NCI-H748 treated with DMSO at 0.1 percent for 48 hours (cell line): ENCODE measurements at regions not wholly inside any gene's neighbourhood (a gene's known extent, or its start where the extent isn't known, plus 50 kb on each side); places are given as distances from the start of the nearest gene placed in this dataset.
"Not testable (repeated sequence)": the region's sequence is repeated elsewhere in the genome, so short reads cannot be mapped to it uniquely, and the experiment has no call there.

Experiments used
- DNase-seq: peaks from one replicate; lab custom pipeline; 2025; lab: John Stamatoyannopoulos, UW

DNA sequence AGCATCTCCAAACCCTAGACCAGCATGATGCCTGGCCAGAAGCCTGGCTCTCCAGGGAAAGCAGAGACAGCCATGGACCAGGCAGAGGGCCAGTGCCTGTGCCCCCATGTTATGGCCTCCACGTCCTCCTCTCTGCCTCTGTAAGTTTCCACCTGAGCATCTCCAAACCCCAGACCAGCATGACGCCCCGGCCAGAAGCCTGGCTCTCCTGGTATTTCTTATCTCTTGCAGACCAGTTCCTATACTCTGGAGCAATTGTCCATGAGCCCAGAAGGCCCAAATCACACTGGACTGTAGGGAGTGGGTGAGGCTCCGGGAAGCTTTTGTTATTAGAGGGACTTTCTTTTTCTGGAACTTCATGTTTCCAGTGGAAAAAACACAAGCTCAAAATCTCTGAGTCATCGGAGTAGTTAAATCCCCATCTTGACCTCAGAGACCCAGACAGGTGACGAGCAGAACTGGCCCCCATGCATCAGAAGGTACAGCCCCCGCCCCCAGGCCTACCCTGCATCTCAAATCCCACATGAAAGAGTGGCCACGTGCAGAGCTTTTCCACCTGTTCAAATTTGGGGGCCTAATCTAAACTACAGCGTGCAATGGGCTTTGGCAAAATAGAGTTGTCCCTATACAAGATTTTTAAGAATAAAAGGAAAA is 110.2 kb upstream of the FOXQ1 start:
- no peak for DNase-seq

GRCh38 chr6:1200409-1201101 is 111.3 kb upstream of the FOXQ1 start:
- no peak for DNase-seq

DNA sequence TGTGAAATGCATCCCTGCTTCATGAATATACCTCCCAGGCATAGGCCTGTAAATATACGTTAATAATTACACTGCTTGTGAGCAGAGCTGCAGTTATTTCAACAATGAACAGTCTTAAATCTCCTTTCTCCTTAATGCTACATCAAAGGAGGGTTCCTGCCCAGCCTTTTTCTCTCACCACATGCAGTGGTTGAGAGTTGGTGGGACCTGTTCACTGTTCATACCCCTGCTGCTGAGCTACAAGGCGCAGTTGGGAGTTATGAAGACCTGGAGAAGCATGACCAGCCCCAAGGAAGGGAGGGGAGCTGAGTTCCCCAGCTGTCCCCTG is 111.9 kb upstream of the FOXQ1 start:
- DNase-seq, result no peak

- DNase-seq, result no peak
Measured at GRCh38 chr6:1197309-1197708, 114.6 kb upstream of the FOXQ1 start.

- DNase-seq, result no peak
Measured at GRCh38 chr6:1191141-1191630, 120.7 kb upstream of the FOXQ1 start.

DNA sequence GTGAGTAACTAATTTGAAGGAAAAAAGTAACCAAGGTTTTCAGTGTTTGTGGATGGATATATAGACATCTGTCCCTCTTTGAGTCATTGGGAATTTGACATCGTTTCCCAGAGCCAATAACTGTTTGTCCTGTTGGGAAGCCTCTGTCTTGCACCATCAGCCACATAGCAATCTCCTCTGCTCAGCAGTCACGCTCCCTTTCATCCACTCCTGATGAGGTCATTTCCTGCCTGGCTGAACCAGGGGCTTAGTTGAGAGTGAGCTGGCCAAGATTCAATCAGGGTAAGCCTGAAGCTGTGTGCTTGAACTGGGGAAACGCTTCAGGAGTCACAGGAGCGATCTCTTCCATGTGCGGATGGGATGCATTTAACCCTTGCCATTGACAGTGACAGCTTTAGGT is 121.5 kb upstream of the FOXQ1 start:
- DNase-seq, result no peak

- DNase-seq, result no peak
Measured at GRCh38 chr6:1188199-1188598, 123.7 kb upstream of the FOXQ1 start.

- DNase-seq, result no peak
Measured at GRCh38 chr6:1187293-1188131, 124.4 kb upstream of the FOXQ1 start.

GRCh38 chr6:1184318-1184717 is 127.6 kb upstream of the FOXQ1 start:
- DNase-seq, result no peak

DNA sequence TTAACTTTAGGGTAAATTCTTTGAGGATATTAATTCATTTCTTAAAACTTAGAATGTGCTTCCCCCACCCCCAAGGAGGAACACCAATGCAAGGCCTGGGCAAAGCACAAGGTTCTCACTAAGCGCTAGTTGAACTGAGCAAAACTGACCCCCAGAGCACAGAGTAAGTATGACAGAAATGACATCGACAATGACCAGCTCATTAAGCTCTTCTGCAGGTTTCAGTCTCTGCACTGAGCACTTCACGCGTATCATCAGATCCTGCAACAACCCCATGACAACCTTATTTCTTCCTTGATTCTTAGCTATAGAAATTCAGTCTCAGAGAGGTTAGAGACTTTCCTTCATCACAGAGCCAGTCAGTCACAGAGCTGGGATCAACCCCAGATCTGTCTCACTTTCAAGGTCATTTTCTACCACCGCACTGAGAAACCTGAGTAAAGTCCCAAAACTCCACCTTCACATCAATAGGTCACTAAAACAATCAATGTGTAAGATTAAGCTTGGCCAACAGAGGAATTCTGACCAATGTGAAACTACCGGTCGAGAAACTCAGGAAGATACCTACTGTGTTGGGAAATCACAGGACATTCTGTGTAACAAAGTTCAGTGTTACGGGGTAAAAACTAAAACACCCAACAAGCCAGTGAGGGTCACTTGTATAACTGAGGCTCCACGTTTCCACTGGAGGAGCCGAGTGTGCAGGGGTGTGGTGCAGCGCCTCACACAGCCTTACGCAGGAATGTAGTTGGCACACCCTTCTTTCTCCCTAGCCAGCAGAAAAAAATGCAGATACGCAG is 129.0 kb upstream of the FOXQ1 start:
- no peak for DNase-seq

- no peak for DNase-seq
Measured at GRCh38 chr6:1181939-1182605, 129.8 kb upstream of the FOXQ1 start.

- DNase-seq, result peak; percentile 15
Measured at GRCh38 chr6:1179571-1180459, 132.1 kb upstream of the FOXQ1 start.

DNA sequence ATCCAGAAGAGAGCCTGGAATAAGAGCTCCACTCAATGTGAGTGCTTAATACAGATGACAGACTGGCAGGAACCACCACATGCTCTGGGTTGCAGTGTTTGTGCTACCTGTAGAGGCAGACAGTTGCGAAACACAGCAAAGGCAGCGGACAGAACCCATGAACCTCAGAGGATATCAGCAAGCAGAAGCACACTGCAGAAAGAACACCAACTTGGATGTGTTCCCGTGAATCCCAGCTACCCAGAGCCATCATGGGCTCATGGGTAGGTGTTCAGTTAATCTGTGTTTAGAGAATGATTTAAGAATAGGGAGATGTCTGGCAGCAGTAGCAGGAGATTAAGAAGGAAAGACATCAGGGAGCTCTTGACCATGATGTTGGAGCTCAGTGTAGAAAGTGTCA is 133.3 kb upstream of the FOXQ1 start:
- no peak for DNase-seq

DNA sequence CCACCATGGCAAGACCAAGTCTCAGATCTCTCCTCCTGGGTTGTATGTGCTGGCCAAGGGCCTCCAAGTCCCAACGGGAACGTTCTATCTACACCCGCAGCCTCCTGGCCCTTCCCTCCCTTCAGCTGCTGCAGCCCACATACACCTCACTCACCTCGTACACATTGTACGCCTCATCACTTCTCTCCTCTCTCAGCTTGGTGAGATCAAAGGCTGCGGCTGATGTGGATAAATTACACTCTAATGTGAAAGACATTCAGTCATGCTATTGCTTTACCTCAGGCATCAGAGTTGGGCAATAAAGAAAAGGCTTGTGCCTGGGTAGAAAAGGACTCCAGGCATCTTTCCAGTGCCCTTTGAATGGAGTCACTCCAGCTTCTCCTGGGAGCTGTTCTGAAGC is 135.3 kb upstream of the FOXQ1 start:
- no peak for DNase-seq

GRCh38 chr6:1175877-1176276 is 136.0 kb upstream of the FOXQ1 start:
- DNase-seq, result no peak

DNA sequence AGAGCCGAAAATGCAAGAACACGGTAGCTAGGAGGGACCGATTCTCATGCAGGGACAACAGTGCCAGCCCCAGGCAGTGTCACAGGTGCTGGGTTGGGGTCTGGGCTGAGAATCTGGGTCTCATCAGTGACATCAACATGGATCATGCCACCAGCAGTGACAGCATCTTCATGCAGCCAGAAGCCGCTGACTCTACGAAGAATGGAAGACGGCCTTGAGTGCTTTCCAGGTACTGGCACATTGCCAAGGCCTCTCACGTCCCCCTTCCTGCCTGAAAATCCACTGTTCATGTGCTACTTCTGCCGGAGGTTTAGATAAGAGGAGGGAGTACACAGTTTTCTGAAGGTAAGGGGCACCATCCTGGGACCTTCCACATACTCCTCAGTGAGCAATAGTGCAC is 141.1 kb upstream of the FOXQ1 start:
- DNase-seq, result no peak

DNA sequence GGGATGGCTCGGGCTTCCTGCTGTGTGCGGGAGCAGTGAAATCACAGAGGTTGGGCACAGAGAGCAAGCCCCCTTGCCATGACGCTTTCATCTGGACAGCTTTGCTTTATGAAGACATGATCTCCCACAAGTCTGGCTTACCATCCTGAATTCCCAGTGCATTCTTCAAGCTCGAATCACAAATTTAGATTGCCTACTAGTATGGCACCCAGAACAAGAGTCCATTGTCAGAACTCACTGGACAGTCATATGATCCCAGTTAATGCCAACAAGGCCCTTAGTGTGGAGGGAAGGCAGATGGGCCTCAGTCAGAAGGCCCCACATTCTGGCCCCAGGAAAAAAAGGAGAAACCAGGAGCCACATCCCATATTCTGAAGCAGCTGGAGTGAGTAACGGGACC is 147.3 kb upstream of the FOXQ1 start:
- DNase-seq, result no peak

GRCh38 chr6:1163501-1163900 is 148.4 kb upstream of the FOXQ1 start:
- DNase-seq, result no peak

- DNase-seq, result no peak
Measured at GRCh38 chr6:1162367-1163275, 149.3 kb upstream of the FOXQ1 start.

DNA sequence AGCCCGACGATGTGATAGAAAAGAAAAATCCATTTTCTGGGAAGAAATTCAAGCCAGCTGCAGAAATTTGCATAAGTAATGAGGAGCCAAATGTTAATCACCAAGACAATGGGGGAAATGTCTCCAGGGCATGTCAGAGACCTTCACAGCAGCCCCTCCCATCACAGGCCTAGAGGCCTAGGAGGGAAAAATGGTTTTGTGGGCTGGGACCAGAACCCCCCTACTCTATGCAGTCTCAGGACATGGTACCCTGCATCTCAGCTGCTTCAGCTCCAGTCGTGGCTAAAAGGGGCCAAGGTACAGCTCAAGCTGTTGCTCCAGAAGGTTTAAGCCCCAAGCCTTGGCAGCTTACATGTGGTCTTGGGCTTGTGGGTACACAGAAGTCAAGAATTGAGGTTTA is 155.5 kb upstream of the FOXQ1 start:
- DNase-seq, result not testable (repeated sequence)
